Activated naive CD8-positive, alpha-beta T cell treated with anti-CD3 and anti-CD28 coated beads, Interleukin-2, amount 10 ng/mL, durations not matched to agents 7 days and 5 days (primary cell): ENCODE measurements at regions not wholly inside any gene's neighbourhood (a gene's known extent, or its start where the extent isn't known, plus 50 kb on each side); places are given as distances from the start of the nearest gene placed in this dataset.

Experiments
- ATAC-seq: fragments of 150-1000 bp; cut with Tn5 transposase; one replicate; pipeline ENCODE4 v1.10.0; 2021; ENCODE audit warnings: low read depth, moderate library complexity
- POLR2A ChIA-PET: fragments of 350-600 bp; sonication (Branson Sonifier 250); formaldehyde crosslinking; loops from one replicate; lab custom pipeline; 2021; ENCODE audit warnings: antibody characterized with exemption; lab: Charles Lee
- DNase-seq: peaks from one replicate; pipeline ENCODE4 v3.0.0; 2021
- H3K27ac Mint-ChIP-seq: one replicate; pipeline ENCODE4 v1.8.0; 2022; ENCODE audit warnings: mild to moderate bottlenecking, mixed read lengths
- H3K27me3 Mint-ChIP-seq: one replicate; pipeline ENCODE4 v1.8.0; 2022; ENCODE audit warnings: mild to moderate bottlenecking, moderate library complexity, mixed read lengths
- H3K36me3 Mint-ChIP-seq: one replicate; pipeline ENCODE4 v1.8.0; 2021; ENCODE audit warnings: mild to moderate bottlenecking, mixed read lengths
- H3K4me1 Mint-ChIP-seq: one replicate; pipeline ENCODE4 v1.8.0; 2021; ENCODE audit warnings: mixed read lengths
- H3K4me3 Mint-ChIP-seq: one replicate; pipeline ENCODE4 v1.8.0; 2022; ENCODE audit warnings: mild to moderate bottlenecking, moderate library complexity, mixed read lengths
- H3K9me3 Mint-ChIP-seq: one replicate; pipeline ENCODE4 v1.8.0; 2021; ENCODE audit warnings: mixed read lengths

DNA sequence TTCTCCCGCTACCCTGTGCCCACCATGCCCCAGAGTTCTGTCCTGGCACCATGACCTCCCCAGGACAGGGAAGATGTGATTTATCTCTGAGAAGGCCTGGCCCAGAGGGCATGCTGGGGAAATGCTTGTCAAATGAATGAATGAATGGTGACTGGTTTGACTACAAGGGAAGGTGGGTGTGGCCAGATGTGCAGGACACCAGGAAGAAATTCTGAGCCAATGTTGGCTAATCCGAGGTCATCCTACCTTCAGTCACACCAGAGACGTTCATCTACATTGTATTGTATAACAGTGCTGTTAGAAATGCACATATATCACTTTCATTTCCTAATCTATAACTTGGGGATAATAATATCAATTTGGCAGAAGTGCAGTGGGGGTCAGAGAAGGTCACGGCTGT lies 138.4 kb downstream of the FAM43A start:
- DNase-seq: no peak
- H3K36me3 Mint-ChIP-seq: no peaks in the 10 kb centered on the region
- H3K27me3 Mint-ChIP-seq: no peaks in the 10 kb centered on the region
- H3K27ac Mint-ChIP-seq: no peak overlapping the region
- ATAC-seq: no peak
- H3K9me3 Mint-ChIP-seq: no peaks in the 10 kb centered on the region
- POLR2A ChIA-PET: no interaction called here
- H3K4me1 Mint-ChIP-seq: no peaks in the 10 kb centered on the region
- H3K4me3 Mint-ChIP-seq: no peak overlapping the region

GRCh38 chr3:194824701-194825111 lies 139.0 kb downstream of the FAM43A start:
- Mint-ChIP-seq H3K27me3 (no peaks in the 10 kb centered on the region), H3K4me3 (no peak overlapping the region), H3K27ac (no peak overlapping the region), H3K4me1 (no peaks in the 10 kb centered on the region), H3K9me3 (no peaks in the 10 kb centered on the region), H3K36me3 (no peaks in the 10 kb centered on the region)
- POLR2A ChIA-PET: no interaction called here
- DNase-seq (no peak), ATAC-seq (no peak)

DNA sequence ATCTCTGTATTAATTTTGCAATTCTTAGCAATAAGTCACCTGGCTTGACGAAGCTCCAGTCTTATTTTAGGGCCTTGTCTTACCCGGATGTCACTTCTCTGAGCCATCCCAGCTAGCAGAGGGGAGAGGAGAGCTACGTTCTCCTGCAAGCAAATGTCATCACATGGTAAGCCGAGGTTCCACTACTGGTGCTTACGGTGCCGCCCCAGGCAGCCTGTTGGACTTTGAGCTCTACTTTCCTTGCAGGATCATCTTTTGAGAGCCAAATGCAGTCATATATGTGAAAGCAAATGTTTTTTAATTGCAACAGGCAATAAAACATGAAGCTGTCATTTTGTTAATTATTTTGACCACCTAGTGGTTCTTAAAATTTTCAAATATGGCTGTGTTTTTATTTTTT lies 140.9 kb downstream of the FAM43A start:
- H3K27ac Mint-ChIP-seq: no peak overlapping the region
- no peak overlapping the region for H3K4me3 Mint-ChIP-seq
- H3K36me3 Mint-ChIP-seq: no peaks in the 10 kb centered on the region
- ATAC-seq (no peak), DNase-seq (no peak)
- POLR2A ChIA-PET: no interaction called here
- peaks cover 4% of the 10 kb centered on the region for H3K9me3 Mint-ChIP-seq
- H3K4me1 Mint-ChIP-seq: peaks cover 3% of the 10 kb centered on the region
- no peaks in the 10 kb centered on the region for H3K27me3 Mint-ChIP-seq

GRCh38 chr3:194827486-194827885 lies 141.8 kb downstream of the FAM43A start:
- Mint-ChIP-seq H3K4me3 (no peak overlapping the region), H3K27me3 (no peaks in the 10 kb centered on the region), H3K27ac (no peak overlapping the region), H3K9me3 (peaks cover 4% of the 10 kb centered on the region), H3K4me1 (peaks cover 3% of the 10 kb centered on the region), H3K36me3 (no peaks in the 10 kb centered on the region)
- POLR2A ChIA-PET: no interaction called here
- no peak for ATAC-seq
- DNase-seq: no peak

DNA sequence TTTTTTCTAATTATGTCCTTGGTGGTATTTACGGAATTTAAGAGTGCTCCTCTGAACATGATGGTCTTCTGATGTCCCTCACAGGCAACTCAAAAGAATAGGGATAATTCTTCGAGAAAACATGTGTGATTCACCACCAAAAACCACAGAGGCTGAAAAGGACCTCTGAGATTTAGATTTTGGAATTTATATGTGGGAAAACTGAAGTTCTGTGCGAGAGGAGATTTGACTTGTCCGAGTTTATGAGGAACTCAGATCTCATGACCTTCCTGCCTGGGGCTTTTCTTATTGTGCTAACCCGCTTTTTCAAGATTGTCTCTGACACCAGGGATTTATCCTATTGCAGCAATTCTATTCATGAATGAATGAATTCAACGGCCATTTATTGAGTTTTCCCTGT lies 142.4 kb downstream of the FAM43A start:
- no peaks in the 10 kb centered on the region for H3K36me3 Mint-ChIP-seq
- POLR2A ChIA-PET: no interaction called here
- H3K27me3 Mint-ChIP-seq: no peaks in the 10 kb centered on the region
- H3K4me3 Mint-ChIP-seq: no peak overlapping the region
- peaks cover 4% of the 10 kb centered on the region for H3K9me3 Mint-ChIP-seq
- peaks cover 3% of the 10 kb centered on the region for H3K4me1 Mint-ChIP-seq
- DNase-seq: no peak
- no peak overlapping the region for H3K27ac Mint-ChIP-seq
- ATAC-seq: no peak

- POLR2A ChIA-PET: no interaction called here
- no peak for ATAC-seq
- Mint-ChIP-seq H3K36me3 (no peaks in the 10 kb centered on the region), H3K27ac (no peak overlapping the region), H3K4me1 (peaks cover 3% of the 10 kb centered on the region), H3K4me3 (no peak overlapping the region), H3K9me3 (peaks cover 4% of the 10 kb centered on the region), H3K27me3 (no peaks in the 10 kb centered on the region)
- no peak for DNase-seq
Measured at GRCh38 chr3:194828926-194829325, 143.2 kb downstream of the FAM43A start.

DNA sequence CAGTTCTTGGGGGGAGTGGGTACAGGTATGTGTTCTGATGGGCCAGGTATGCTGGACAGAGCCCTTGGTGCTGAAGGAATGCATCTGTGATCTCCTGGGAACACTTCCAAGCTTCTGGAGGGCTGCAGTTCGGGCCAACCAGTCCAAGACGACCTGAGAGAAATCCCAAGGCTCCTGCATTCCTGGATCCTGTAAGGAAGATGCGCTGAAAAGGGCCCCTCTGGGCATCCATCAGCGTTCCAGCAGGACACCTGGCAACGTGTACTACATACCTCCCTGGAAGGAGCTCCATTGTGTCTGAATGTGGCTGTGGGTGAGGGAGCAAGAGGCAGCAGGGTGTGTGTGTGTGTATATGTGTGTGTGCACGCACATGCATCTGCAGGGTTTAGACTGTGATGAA lies 144.7 kb downstream of the FAM43A start:
- no peak overlapping the region for H3K27ac Mint-ChIP-seq
- H3K36me3 Mint-ChIP-seq: no peaks in the 10 kb centered on the region
- H3K4me1 Mint-ChIP-seq: peaks cover 3% of the 10 kb centered on the region
- ATAC-seq (no peak), DNase-seq (no peak)
- POLR2A ChIA-PET: no interaction called here
- no peaks in the 10 kb centered on the region for H3K27me3 Mint-ChIP-seq
- peaks cover 4% of the 10 kb centered on the region for H3K9me3 Mint-ChIP-seq
- no peak overlapping the region for H3K4me3 Mint-ChIP-seq

DNA sequence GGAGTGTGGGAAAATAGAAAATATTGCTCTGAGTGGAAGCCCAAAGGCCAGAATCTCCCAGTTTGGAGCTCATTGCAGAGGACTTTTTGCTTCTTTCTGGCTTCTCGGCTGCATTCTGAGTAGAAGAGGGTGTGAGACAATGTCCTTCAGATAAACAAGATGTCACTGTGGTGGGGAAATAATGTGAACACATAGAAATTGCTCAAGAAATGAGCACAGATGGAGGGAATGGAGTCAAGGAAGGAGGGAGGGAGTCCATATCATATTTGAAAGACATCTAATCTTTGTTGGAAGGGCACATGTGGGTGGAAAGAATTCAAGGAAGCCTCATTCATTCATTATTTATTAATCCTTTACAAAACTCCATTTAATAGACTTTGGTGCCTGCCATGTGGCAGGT lies 145.3 kb downstream of the FAM43A start:
- no peak for ATAC-seq
- no peaks in the 10 kb centered on the region for H3K36me3 Mint-ChIP-seq
- POLR2A ChIA-PET: no interaction called here

GRCh38 chr3:194832346-194833104 lies 146.8 kb downstream of the FAM43A start:
- H3K27me3 Mint-ChIP-seq: no peaks in the 10 kb centered on the region
- H3K4me1 Mint-ChIP-seq: peaks cover 3% of the 10 kb centered on the region
- no peak overlapping the region for H3K4me3 Mint-ChIP-seq
- peaks cover 4% of the 10 kb centered on the region for H3K9me3 Mint-ChIP-seq
- H3K27ac Mint-ChIP-seq: no peak overlapping the region
- DNase-seq (no peak), ATAC-seq (no peak)
- POLR2A ChIA-PET: no interaction called here
- H3K36me3 Mint-ChIP-seq: no peaks in the 10 kb centered on the region

More for the DNA sequence above, 145.3 kb downstream of the FAM43A start:
- Mint-ChIP-seq H3K9me3 (peaks cover 4% of the 10 kb centered on the region), H3K27ac (no peak overlapping the region), H3K4me1 (peaks cover 3% of the 10 kb centered on the region), H3K4me3 (no peak overlapping the region), H3K27me3 (no peaks in the 10 kb centered on the region)
- no peak for DNase-seq

GRCh38 chr3:194833114-194833910 lies 147.6 kb downstream of the FAM43A start:
- Mint-ChIP-seq H3K36me3 (no peaks in the 10 kb centered on the region), H3K27me3 (no peaks in the 10 kb centered on the region), H3K27ac (no peak overlapping the region), H3K4me3 (no peak overlapping the region), H3K4me1 (peaks cover 3% of the 10 kb centered on the region), H3K9me3 (peaks cover 4% of the 10 kb centered on the region)
- POLR2A ChIA-PET: no interaction called here
- no peak for ATAC-seq
- DNase-seq: no peak

- Mint-ChIP-seq H3K27me3 (no peaks in the 10 kb centered on the region), H3K27ac (no peak overlapping the region), H3K4me3 (no peak overlapping the region), H3K4me1 (no peaks in the 10 kb centered on the region), H3K9me3 (no peaks in the 10 kb centered on the region), H3K36me3 (no peaks in the 10 kb centered on the region)
- POLR2A ChIA-PET: no interaction called here
- ATAC-seq: no peak
- no peak for DNase-seq
Measured at GRCh38 chr3:194836661-194837060, 151.0 kb downstream of the FAM43A start.

DNA sequence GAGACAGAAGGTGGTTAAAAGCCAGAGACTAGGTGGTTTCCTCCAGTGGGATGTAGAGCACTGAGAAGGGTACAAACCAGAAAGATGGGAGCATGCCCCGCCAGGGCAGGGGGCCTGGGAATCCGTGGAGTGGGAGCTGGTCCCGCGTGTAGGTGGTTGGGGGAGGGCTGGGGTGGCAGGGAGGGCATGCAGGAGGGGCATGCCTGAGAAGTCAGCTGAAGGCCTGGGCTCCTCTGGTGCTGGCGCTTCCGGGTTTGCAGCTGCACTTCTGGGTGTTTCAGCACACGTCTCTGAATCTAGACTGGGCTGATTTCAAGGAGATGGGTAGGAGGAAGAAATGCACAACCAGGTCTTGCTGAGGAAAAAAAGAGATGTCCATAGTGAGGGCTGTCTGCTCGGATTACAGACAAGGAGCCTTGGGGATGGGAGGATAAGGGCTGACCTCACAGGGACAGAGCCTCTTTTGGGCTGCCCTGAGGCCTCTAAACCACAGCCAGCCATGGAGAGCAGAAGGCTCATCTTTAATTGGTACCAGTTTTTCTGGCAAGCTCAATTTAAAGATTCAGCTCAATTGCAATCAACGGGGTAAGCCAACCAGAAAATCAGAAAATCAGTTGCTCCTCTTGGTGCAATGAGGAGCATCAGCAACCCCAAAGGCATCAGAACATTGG lies 151.9 kb downstream of the FAM43A start:
- Mint-ChIP-seq H3K4me3 (no peak overlapping the region), H3K27me3 (no peaks in the 10 kb centered on the region), H3K27ac (no peak overlapping the region), H3K36me3 (no peaks in the 10 kb centered on the region), H3K9me3 (no peaks in the 10 kb centered on the region), H3K4me1 (no peaks in the 10 kb centered on the region)
- no peak for DNase-seq
- POLR2A ChIA-PET: no interaction called here
- no peak for ATAC-seq

DNA sequence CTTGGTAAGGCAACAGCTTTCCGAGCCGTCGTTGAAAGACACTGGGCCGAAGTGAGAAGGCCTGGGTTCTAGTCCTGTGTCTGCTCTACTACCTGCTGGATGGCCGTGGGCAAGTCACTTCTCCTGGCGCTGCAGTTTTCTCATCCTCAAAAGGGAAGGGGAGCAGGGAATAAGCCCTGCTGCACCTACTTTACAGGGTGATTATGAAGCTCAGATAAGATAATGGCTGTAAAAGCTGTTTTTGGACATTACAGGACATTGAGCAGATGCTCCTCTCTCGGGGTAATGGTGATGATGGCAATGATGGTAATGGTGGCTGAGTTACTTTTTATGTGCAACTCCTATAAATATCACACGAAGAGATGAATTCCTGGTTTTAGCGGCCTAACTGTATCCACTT lies 152.6 kb downstream of the FAM43A start:
- DNase-seq (no peak), ATAC-seq (no peak)
- H3K4me1 Mint-ChIP-seq: no peaks in the 10 kb centered on the region
- POLR2A ChIA-PET: no interaction called here
- H3K36me3 Mint-ChIP-seq: no peaks in the 10 kb centered on the region
- no peaks in the 10 kb centered on the region for H3K27me3 Mint-ChIP-seq
- H3K4me3 Mint-ChIP-seq: no peak overlapping the region
- no peak overlapping the region for H3K27ac Mint-ChIP-seq
- H3K9me3 Mint-ChIP-seq: no peaks in the 10 kb centered on the region
